Suprapubic skin (tissue), 4 donors: ENCODE measurements at regions not wholly inside any gene's neighbourhood (a gene's known extent, or its start where the extent isn't known, plus 50 kb on each side); places are given as distances from the start of the nearest gene placed in this dataset.
"Not testable (repeated sequence)": the region's sequence is repeated elsewhere in the genome, so short reads cannot be mapped to it uniquely, and the experiment has no call there.

ENCODE experiments used
- DNase-seq, 2 donors: peaks; one replicate each; pipeline ENCODE4 v3.0.0-alpha.2; 2019; ENCODE audit warnings: low spot score in 2 of 2
- H3K27ac ChIP-seq: fragments of 200-600 bp; sonication (generic); one replicate; pipeline ENCODE4 v1.5.1; 2019
- H3K27me3 ChIP-seq: fragments of 200-600 bp; sonication (generic); one replicate; pipeline ENCODE4 v1.5.1; 2019
- H3K36me3 ChIP-seq: fragments of 200-600 bp; sonication (generic); one replicate; pipeline ENCODE4 v1.5.1; 2019
- H3K4me1 ChIP-seq: fragments of 200-600 bp; sonication (generic); one replicate; pipeline ENCODE4 v1.5.1; 2019
- H3K4me3 ChIP-seq: fragments of 200-600 bp; sonication (generic); one replicate; pipeline ENCODE4 v1.5.1; 2019; ENCODE audit warnings: mild to moderate bottlenecking
- H3K9me3 ChIP-seq: fragments of 200-600 bp; sonication (generic); one replicate; pipeline ENCODE4 v1.5.1; 2019
- CTCF ChIP-seq, 2 donors: fragments of 200-600 bp in 1 of 2; fragments of 450-650 bp in 1 of 2; sonication (generic) in 1 of 2; IDR thresholded peaks; one replicate each; pipeline ENCODE4 v1.5.1; 2016 to 2019; ENCODE audit warnings: antibody characterized with exemption in 2 of 2, mild to moderate bottlenecking in 1 of 2, moderate library complexity in 1 of 2
- EP300 ChIP-seq: sonication (generic); formaldehyde crosslinking; IDR thresholded peaks from one replicate; pipeline ENCODE4 v1.6.1; 2017; ENCODE audit warnings: antibody characterized with exemption
- POLR2A ChIP-seq, 2 donors: fragments of 450-650 bp; IDR thresholded peaks; one replicate each; pipeline ENCODE4 v1.6.1; 2017; ENCODE audit warnings: antibody characterized with exemption in 2 of 2, mild to moderate bottlenecking in 2 of 2, moderate library complexity in 2 of 2
- POLR2AphosphoS5 ChIP-seq, 3 donors: sonication (generic); formaldehyde crosslinking; IDR thresholded peaks; one replicate each; pipeline ENCODE4 v1.6.1; 2017; ENCODE audit warnings: antibody characterized with exemption in 3 of 3
- WGBS: methylation state at CpG from one replicate; pipeline ENCODE4 v1.1.5; 2018; 5-methylcytosine and 5-hydroxymethylcytosine counted together

- 83% methylated on average over 15 of the region's 15 CpGs for WGBS
- peak in 1 of 2 donors; percentile 46 for DNase-seq
- Histone ChIP-seq H3K4me3 (no peak overlapping the region), H3K9me3 (no peaks in the 10 kb centered on the region), H3K27me3 (peaks cover 69% of the 10 kb centered on the region), H3K27ac (no peak overlapping the region), H3K4me1 (no peaks in the 10 kb centered on the region), H3K36me3 (no peaks in the 10 kb centered on the region)
- TF ChIP-seq EP300 (no peak), CTCF (IDR thresholded peaks at IDR 0.05) (no peak), POLR2AphosphoS5 (IDR thresholded peaks at IDR 0.05) (no peak), POLR2A (IDR thresholded peaks at IDR 0.05) (no peak)
Measured at GRCh38 chr1:3996846-3997705, 97.0 kb upstream of the C1orf174 start.

- TF ChIP-seq POLR2A (IDR thresholded peaks at IDR 0.05) (no peak), CTCF (IDR thresholded peaks at IDR 0.05) (no peak), EP300 (no peak), POLR2AphosphoS5 (IDR thresholded peaks at IDR 0.05) (no peak)
- Histone ChIP-seq H3K9me3 (no peaks in the 10 kb centered on the region), H3K4me1 (no peaks in the 10 kb centered on the region), H3K4me3 (no peak overlapping the region), H3K27ac (no peak overlapping the region), H3K36me3 (no peaks in the 10 kb centered on the region), H3K27me3 (peaks cover 62% of the 10 kb centered on the region)
- 55% methylated on average over 9 of the region's 10 CpGs for WGBS
- DNase-seq = no peak
Measured at GRCh38 chr1:3998086-3998485, 98.0 kb upstream of the C1orf174 start.

GRCh38 chr1:3999514-3999913 lies 99.4 kb upstream of the C1orf174 start:
- H3K9me3 ChIP-seq, H3K27ac ChIP-seq, H3K4me3 ChIP-seq, H3K36me3 ChIP-seq, H3K4me1 ChIP-seq: not testable (repeated sequence)
- peak in 1 of 2 donors; percentile 16 for DNase-seq
- 67% methylated on average over 17 of the region's 19 CpGs for WGBS
- peaks cover 50% of the 10 kb centered on the region for H3K27me3 ChIP-seq

GRCh38 chr1:3999941-4000735 lies 100.1 kb upstream of the C1orf174 start:
- peaks cover 43% of the 10 kb centered on the region for H3K27me3 ChIP-seq
- DNase-seq = peak in 1 of 2 donors; percentile 27
- H3K4me1 ChIP-seq = no peaks in the 10 kb centered on the region
- no peaks in the 10 kb centered on the region for H3K9me3 ChIP-seq
- no peak overlapping the region for H3K4me3 ChIP-seq
- TF ChIP-seq POLR2AphosphoS5 (IDR thresholded peaks at IDR 0.05) (no peak), POLR2A (IDR thresholded peaks at IDR 0.05) (no peak), CTCF (IDR thresholded peaks at IDR 0.05) (no peak), EP300 (no peak)
- WGBS = 79% methylated on average over 14 of the region's 21 CpGs
- H3K36me3 ChIP-seq = no peaks in the 10 kb centered on the region
- no peak overlapping the region for H3K27ac ChIP-seq

GRCh38 chr1:4000811-4001251 lies 100.8 kb upstream of the C1orf174 start:
- no peak overlapping the region for H3K27ac ChIP-seq
- peaks cover 43% of the 10 kb centered on the region for H3K27me3 ChIP-seq
- TF ChIP-seq POLR2A (IDR thresholded peaks at IDR 0.05) = no peak
- TF ChIP-seq CTCF (IDR thresholded peaks at IDR 0.05) = no peak
- no peak for TF ChIP-seq EP300
- no peak for TF ChIP-seq POLR2AphosphoS5 (IDR thresholded peaks at IDR 0.05)
- WGBS = 82% methylated on average over 9 of the region's 17 CpGs
- peak in 1 of 2 donors; percentile 55 for DNase-seq
- no peaks in the 10 kb centered on the region for H3K9me3 ChIP-seq
- H3K4me1 ChIP-seq = no peaks in the 10 kb centered on the region
- no peaks in the 10 kb centered on the region for H3K36me3 ChIP-seq
- H3K4me3 ChIP-seq = no peak overlapping the region
